B cell (primary cell): ENCODE measurements at regions not wholly inside any gene's neighbourhood (a gene's known extent, or its start where the extent isn't known, plus 50 kb on each side); places are given as distances from the start of the nearest gene placed in this dataset.

ENCODE experiments used
- ATAC-seq: fragments of 200-7000 bp; cut with Tn5 transposase; one replicate; pipeline ENCODE4 v1.10.0; 2021; ENCODE audit warnings: low read depth, mild to moderate bottlenecking, moderate number of reproducible peaks, moderate library complexity
- CTCF ChIA-PET: fragments of 350-600 bp; sonication (Branson Sonifier 250); formaldehyde crosslinking; loops from one replicate; lab custom pipeline; 2021; ENCODE audit warnings: antibody characterized with exemption, inconsistent platforms; lab: Charles Lee
- POLR2A ChIA-PET: fragments of 350-600 bp; sonication (Branson Sonifier 250); formaldehyde crosslinking; loops from one replicate; lab custom pipeline; 2021; ENCODE audit warnings: antibody characterized with exemption; lab: Charles Lee
- DNase-seq: peaks from one replicate; pipeline ENCODE4 v3.0.0; 2013
- H2AFZ ChIP-seq: 2 replicates; pipeline ENCODE4 v1.6.1; 2012; ENCODE audit warnings: mild to moderate bottlenecking, low read depth, low read length; ENCODE audit not compliant: insufficient read depth, poor library complexity, severe bottlenecking
- H3K27ac ChIP-seq, 2 donors: 1 replicate in 1 of 2; 2 replicates in 1 of 2; pipeline ENCODE4 v1.5.1; 2012 to 2013; ENCODE audit warnings: low read length in 2 of 2, mild to moderate bottlenecking in 2 of 2, moderate library complexity in 1 of 2
- H3K27me3 ChIP-seq, 4 experiments: fragments of 200-600 bp in 1 of 4; sonication (generic) in 1 of 4; replicated peaks in 1 of 4; 1 replicate in 2 of 4; 2 replicates in 2 of 4; pipeline versions ENCODE4 v1.6.1 to v1.7.0; 2013 to 2016; ENCODE audit warnings: low read length in 3 of 4, mild to moderate bottlenecking in 2 of 4, mixed read lengths in 1 of 4, moderate library complexity in 1 of 4; ENCODE audit not compliant: insufficient read depth in 4 of 4, control insufficient read depth in 3 of 4; ENCODE audit errors: control extremely low read depth in 1 of 4
- H3K36me3 ChIP-seq, 2 experiments: replicated peaks in 1 of 2; 1 replicate in 1 of 2; 2 replicates in 1 of 2; pipeline versions ENCODE4 v1.6.1 to v1.7.1; 2013; ENCODE audit warnings: low read length in 1 of 2; ENCODE audit not compliant: insufficient read depth in 2 of 2, control insufficient read depth in 1 of 2; ENCODE audit errors: control extremely low read depth in 1 of 2, extremely low read depth in 1 of 2
- H3K4me1 ChIP-seq, 2 donors: fragments of 200-600 bp in 1 of 2; sonication (generic) in 1 of 2; 1 replicate in 1 of 2; 2 replicates in 1 of 2; pipeline versions ENCODE4 v1.5.1 to v1.6.1; 2013 to 2017; ENCODE audit warnings: low read length in 2 of 2; ENCODE audit not compliant: control insufficient read depth in 2 of 2, insufficient read depth in 2 of 2
- H3K4me2 ChIP-seq: replicated peaks from 2 replicates; pipeline ENCODE3; 2012; ENCODE audit warnings: mild to moderate bottlenecking, low read depth, low read length; ENCODE audit not compliant: poor library complexity, severe bottlenecking
- H3K4me3 ChIP-seq, 5 experiments: fragments of 200-600 bp in 1 of 5; sonication (generic) in 1 of 5; 1 replicate in 3 of 5; 2 replicates in 2 of 5; pipeline versions ENCODE4 v1.5.1 to v1.7.0; 2011 to 2016; ENCODE audit warnings: low read length in 4 of 5, mild to moderate bottlenecking in 4 of 5, low read depth in 2 of 5, control low read depth in 1 of 5, moderate library complexity in 1 of 5; ENCODE audit not compliant: insufficient read depth in 1 of 5; ENCODE audit errors: control extremely low read depth in 1 of 5, extremely low read depth in 1 of 5
- H3K79me2 ChIP-seq: fragments of 200-600 bp; sonication (generic); one replicate; pipeline ENCODE4 v1.6.0; 2016; ENCODE audit warnings: low read length; ENCODE audit not compliant: control insufficient read depth, insufficient read depth
- H3K9ac ChIP-seq: fragments of 200-600 bp; sonication (generic); 2 replicates; pipeline ENCODE4 v1.6.1; 2017; ENCODE audit warnings: mild to moderate bottlenecking, low read length, moderate library complexity
- H3K9me3 ChIP-seq, 3 donors: one replicate each; pipeline versions ENCODE4 v1.6.1 to v1.7.1; 2013; ENCODE audit warnings: low read length in 2 of 3; ENCODE audit not compliant: control insufficient read depth in 2 of 3, insufficient read depth in 1 of 3; ENCODE audit errors: control extremely low read depth in 1 of 3
- H4K20me1 ChIP-seq: 2 replicates; pipeline ENCODE4 v1.6.0; 2012; ENCODE audit warnings: mild to moderate bottlenecking, low read length; ENCODE audit not compliant: insufficient read depth, control insufficient read depth, poor library complexity, severe bottlenecking
- H3K27ac Mint-ChIP-seq: one replicate; pipeline ENCODE4 v1.8.0; 2021; ENCODE audit warnings: mixed read lengths
- H3K27me3 Mint-ChIP-seq: one replicate; pipeline ENCODE4 v1.8.0; 2021; ENCODE audit warnings: mixed read lengths
- H3K4me1 Mint-ChIP-seq: one replicate; pipeline ENCODE4 v1.8.0; 2021; ENCODE audit warnings: mixed read lengths
- H3K4me3 Mint-ChIP-seq: one replicate; pipeline ENCODE4 v1.8.0; 2021; ENCODE audit warnings: mixed read lengths
- H3K9me3 Mint-ChIP-seq: one replicate; pipeline ENCODE4 v1.8.0; 2022; ENCODE audit warnings: mixed read lengths; ENCODE audit not compliant: insufficient read depth
- EZH2 ChIP-seq: IDR thresholded peaks from 2 replicates; pipeline ENCODE4 v1.6.1; 2012; ENCODE audit warnings: borderline replicate concordance, low read depth, mild to moderate bottlenecking, moderate library complexity, low read length; ENCODE audit not compliant: insufficient read depth, poor library complexity, severe bottlenecking
- WGBS: methylation state at CpG from one replicate; pipeline ENCODE4 v1.1.5; 2013; ENCODE audit warnings: missing lambda C conversion rate; ENCODE audit not compliant: insufficient coverage; 5-methylcytosine and 5-hydroxymethylcytosine counted together
- intact Hi-C: fragments of 100-400 bp; cut with micrococcal nuclease; formaldehyde crosslinking; loops from one replicate; pipeline ENCODE4 v1.10.0; 2022
- TF ChIP-seq, protein P1 (sequence below): fragments of 200-600 bp; IDR thresholded peaks from one replicate; pipeline ENCODE4 v1.8.0; 2022; ENCODE audit warnings: antibody characterized with exemption, mild to moderate bottlenecking

DNA sequence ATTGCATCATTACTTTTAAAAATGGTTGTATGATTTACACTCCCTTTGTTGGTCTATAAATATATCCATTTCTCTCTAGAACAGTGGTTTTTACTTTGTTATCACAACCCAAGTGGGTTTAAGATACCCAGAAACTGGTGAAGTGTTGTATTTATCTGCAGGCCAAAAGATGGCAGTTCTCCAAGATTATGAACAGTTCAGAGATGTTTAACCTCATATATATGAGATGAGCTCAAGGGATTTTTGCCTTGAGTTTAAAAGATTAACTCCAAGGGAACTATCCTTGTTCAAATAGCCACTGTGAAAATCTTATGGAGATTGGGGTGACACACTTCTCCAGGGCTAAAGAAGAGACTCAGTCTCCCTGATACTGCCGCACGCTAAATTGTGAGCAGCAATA is 572.6 kb downstream of the TLE4 start:
- no peak overlapping the region for H2AFZ ChIP-seq
- DNase-seq, result no peak
- Mint-ChIP-seq H3K9me3 (no peaks in the 10 kb centered on the region), H3K4me3 (no peak overlapping the region), H3K4me1 (peaks cover 5% of the 10 kb centered on the region), H3K27me3 (no peaks in the 10 kb centered on the region), H3K27ac (no peak overlapping the region)
- peaks cover 3 to 5% of the 10 kb centered on the region in 2 donors for H3K4me1 ChIP-seq
- no peak overlapping the region for H3K9ac ChIP-seq
- H3K36me3 ChIP-seq, result no peaks in the 10 kb centered on the region
- no peak overlapping the region for H3K27ac ChIP-seq
- no peaks in the 10 kb centered on the region for H3K79me2 ChIP-seq
- ATAC-seq, result no peak
- no peak for TF ChIP-seq EZH2
- TF ChIP-seq, protein P1, sequence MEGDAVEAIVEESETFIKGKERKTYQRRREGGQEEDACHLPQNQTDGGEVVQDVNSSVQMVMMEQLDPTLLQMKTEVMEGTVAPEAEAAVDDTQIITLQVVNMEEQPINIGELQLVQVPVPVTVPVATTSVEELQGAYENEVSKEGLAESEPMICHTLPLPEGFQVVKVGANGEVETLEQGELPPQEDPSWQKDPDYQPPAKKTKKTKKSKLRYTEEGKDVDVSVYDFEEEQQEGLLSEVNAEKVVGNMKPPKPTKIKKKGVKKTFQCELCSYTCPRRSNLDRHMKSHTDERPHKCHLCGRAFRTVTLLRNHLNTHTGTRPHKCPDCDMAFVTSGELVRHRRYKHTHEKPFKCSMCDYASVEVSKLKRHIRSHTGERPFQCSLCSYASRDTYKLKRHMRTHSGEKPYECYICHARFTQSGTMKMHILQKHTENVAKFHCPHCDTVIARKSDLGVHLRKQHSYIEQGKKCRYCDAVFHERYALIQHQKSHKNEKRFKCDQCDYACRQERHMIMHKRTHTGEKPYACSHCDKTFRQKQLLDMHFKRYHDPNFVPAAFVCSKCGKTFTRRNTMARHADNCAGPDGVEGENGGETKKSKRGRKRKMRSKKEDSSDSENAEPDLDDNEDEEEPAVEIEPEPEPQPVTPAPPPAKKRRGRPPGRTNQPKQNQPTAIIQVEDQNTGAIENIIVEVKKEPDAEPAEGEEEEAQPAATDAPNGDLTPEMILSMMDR, result no peak
- H4K20me1 ChIP-seq, result no peaks in the 10 kb centered on the region
- H3K4me3 ChIP-seq, result no peak overlapping the region
- CTCF ChIA-PET, result interaction anchor here (1.1 kb wide), 1 partner anchor 33 kb away, joined by 3 read pairs; no protein-coding TSS in a partner anchor
- H3K27me3 ChIP-seq, result no peaks in the 10 kb centered on the region
- intact Hi-C loops, result no loop called here
- no peaks in the 10 kb centered on the region for H3K9me3 ChIP-seq
- H3K4me2 ChIP-seq, result no peak overlapping the region
- POLR2A ChIA-PET, result interaction anchor here (0.6 kb wide), 1 partner anchor 571 kb away, joined by 4 read pairs; no protein-coding TSS in a partner anchor
- no CpG with 5 or more reads among the region's 2 CpGs for WGBS

DNA sequence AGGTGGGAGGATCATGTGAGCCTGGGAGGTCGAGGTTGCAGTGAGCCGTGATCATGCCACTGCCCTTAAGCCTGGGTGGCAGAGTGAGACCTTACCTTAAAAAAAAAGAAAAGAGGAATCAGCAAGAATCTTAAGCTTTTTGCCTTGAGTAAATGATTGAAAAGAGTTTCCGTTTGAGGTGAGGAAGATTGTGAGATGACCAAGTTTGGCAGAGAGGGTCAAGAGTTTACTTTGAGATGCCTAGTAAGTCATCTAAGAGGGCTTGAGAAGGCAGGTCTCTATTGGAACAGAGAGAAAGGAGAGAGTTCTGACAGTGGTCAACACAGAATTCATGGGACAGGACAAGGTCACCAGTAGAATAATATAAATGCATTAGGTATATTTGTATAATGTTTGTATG is 572.1 kb downstream of the TLE4 start:
- no peak overlapping the region for H3K4me3 Mint-ChIP-seq
- POLR2A ChIA-PET, result no interaction called here

More for the DNA sequence above, 572.1 kb downstream of the TLE4 start:
- peaks cover 5% of the 10 kb centered on the region for H3K4me1 Mint-ChIP-seq
- intact Hi-C loops, result no loop called here
- H3K27ac Mint-ChIP-seq, result no peak overlapping the region
- TF ChIP-seq EZH2, result no peak
- TF ChIP-seq, protein P1, result no peak
- ATAC-seq (no peak), DNase-seq (no peak)
- CTCF ChIA-PET, result no interaction called here
- Histone ChIP-seq H3K4me1 (peaks cover 3 to 5% of the 10 kb centered on the region in 2 donors), H2AFZ (no peak overlapping the region), H3K4me3 (no peak overlapping the region), H4K20me1 (no peaks in the 10 kb centered on the region), H3K27me3 (no peaks in the 10 kb centered on the region), H3K27ac (no peak overlapping the region), H3K4me2 (no peak overlapping the region), H3K79me2 (no peaks in the 10 kb centered on the region), H3K36me3 (no peaks in the 10 kb centered on the region), H3K9ac (no peak overlapping the region), H3K9me3 (no peaks in the 10 kb centered on the region)
- WGBS, result 89% methylated on average over 3 of the region's 3 CpGs
- no peaks in the 10 kb centered on the region for H3K27me3 Mint-ChIP-seq
- H3K9me3 Mint-ChIP-seq, result no peaks in the 10 kb centered on the region
